HUDEP-2 (cell line): ENCODE measurements at regions not wholly inside any gene's neighbourhood (a gene's known extent, or its start where the extent isn't known, plus 50 kb on each side); places are given as distances from the start of the nearest gene placed in this dataset.

ENCODE experiments used
- DNase-seq, 76 experiments: peaks; one replicate each; lab custom pipeline; 2025; ENCODE audit not compliant: unreplicated experiment in 76 of 76; lab: John Stamatoyannopoulos, UW

GRCh38 chr18:51767293-51767692 is 569.8 kb upstream of the MEX3C start:
- DNase-seq = no peak

DNA sequence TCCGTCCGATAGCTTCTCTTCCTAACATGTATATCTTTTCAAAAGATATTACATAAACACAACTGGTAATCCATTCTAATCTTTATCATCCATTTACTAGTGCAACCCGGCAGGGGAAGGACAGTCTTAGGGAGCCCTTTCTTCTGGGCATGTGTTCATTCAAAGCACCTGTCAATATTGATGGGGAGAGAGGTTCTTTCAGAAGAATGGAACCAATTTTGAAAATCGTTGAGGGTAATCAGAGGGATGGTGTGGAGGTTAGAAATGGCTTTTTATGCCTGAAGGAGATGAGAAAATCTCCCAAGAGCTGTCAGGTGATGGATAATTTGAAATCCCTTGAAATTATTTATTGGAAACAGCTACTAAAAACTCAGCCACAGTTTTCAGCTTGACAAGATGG is 561.9 kb upstream of the DCC start:
- no peak for DNase-seq

GRCh38 chr18:51789871-51790270 is 550.1 kb upstream of the DCC start:
- DNase-seq = no peak

GRCh38 chr18:51801514-51801913 is 538.5 kb upstream of the DCC start:
- DNase-seq = no peak

DNA sequence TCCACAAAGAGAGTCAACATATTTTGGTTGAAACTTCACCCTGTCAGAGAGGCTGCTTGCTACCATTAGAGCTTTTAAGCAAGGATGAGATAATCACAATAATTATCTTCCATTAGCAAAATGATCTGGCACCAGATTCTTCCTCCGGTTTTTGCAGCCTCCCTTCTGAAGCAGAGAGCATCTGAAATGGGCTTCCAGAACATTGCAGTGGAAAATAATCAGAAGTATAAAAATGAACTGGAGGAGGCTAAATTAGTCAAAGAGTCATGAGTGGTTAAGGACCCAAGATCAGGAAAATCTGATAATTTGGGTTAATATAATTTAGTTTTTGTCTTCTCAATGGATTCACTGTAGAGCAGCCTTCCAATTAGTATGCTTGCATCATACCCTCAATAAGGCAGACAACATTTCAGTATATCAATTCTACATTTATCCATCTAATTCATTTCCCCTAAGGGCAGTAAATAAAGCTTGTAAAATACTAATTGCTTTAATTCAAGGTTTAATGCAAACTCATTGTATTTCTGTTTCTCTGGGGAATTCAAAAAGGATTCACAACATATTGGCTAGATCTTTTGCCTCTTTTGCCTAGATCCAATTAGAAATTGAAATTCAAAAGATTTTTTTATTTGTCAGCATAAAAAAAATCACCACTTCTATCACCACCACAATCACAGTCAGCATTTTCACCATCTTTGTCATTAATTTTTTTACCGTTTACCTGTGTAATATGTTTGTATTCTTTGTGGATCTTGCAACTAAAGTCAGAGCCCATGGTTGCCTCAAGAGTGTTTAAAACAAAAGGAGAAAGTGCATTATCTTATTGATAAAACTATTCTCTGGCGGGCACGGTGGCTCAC is 537.2 kb upstream of the DCC start:
- no peak for DNase-seq

DNA sequence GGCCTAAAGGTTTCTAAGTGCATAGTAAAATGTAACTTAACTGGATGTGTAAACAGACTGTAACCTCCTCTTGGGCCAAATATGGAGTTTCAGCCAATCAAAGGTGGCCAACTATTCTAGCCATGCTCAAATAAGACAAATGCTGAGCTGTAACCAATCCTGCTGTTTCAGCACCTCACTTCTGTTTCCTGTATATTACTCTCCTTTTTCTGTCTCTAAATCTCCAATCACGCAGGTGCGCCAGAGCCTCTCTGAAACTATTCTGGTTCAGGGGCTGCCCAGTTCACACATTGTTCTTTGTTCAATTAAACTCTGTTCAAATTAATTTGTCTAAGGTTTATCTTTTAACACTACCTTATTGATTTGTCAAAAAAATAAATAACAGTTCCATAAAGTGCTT is 532.7 kb upstream of the DCC start:
- no peak for DNase-seq

DNA sequence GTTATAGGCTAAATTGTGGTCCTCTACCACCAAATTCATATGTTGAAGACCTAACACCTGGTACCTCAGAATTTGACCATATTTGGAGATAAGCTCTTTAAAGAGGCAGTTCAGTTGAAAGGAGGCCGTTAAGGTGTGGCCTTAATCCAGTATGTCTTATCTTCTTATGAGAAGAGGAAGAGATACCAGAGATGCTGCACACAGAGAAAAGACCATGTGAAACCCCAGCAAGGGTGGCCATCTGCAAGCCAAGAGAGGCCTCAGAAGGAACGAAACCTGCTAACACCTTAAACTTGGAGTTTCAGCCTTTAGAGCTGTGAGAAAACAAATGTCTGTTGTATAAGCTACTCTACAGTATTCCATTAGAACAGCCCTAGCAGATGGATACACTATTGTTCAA is 528.1 kb upstream of the DCC start:
- no peak for DNase-seq

GRCh38 chr18:51813740-51814139 is 526.3 kb upstream of the DCC start:
- no peak for DNase-seq

GRCh38 chr18:51821610-51822009 is 518.4 kb upstream of the DCC start:
- no peak for DNase-seq

- DNase-seq = no peak
Measured at GRCh38 chr18:51824746-51825145, 515.3 kb upstream of the DCC start.

DNA sequence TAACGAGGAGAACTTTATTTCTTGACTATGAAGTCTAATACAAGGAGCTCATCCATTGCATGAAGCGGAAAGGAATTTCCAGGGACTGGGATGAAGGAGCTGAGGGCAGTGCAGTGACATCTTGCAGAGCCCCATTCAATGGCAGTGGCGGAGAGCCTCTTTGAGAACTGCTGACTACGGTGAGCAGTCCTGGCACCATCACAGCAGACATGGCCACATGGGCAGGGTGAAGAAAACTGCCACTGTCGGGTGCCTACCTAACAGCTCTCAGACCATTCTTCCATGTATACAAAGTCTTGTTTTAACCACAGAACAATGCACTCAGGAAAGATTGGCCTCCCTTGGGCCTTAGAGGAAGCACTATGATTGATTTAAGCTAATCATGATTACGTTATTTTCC is 506.1 kb upstream of the DCC start:
- DNase-seq = no peak

GRCh38 chr18:51848702-51849101 is 491.3 kb upstream of the DCC start:
- no peak for DNase-seq

DNA sequence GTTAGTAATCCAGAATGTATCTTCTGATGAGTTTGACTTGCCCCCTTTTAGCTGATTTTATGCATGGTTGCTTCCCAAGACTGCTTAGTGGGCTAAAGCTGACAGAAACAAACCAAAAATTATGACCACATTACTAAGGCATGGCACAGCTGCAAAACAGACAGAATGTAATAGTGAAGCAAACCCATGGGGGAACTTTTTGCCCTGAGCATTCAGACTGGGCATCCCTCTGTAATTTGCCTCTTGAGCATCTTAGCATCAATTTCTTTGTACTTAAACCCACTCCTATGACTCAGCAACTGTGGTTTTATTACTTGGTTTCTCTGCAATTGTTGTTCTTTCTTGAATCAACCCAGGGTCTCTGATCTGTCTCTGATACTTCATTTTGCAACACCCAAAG is 487.3 kb upstream of the DCC start:
- no peak for DNase-seq

GRCh38 chr18:51857989-51858388 is 482.0 kb upstream of the DCC start:
- DNase-seq = no peak

- DNase-seq = no peak
Measured at GRCh38 chr18:51861046-51861445, 479.0 kb upstream of the DCC start.

GRCh38 chr18:51862051-51862715 is 477.8 kb upstream of the DCC start:
- no peak for DNase-seq

DNA sequence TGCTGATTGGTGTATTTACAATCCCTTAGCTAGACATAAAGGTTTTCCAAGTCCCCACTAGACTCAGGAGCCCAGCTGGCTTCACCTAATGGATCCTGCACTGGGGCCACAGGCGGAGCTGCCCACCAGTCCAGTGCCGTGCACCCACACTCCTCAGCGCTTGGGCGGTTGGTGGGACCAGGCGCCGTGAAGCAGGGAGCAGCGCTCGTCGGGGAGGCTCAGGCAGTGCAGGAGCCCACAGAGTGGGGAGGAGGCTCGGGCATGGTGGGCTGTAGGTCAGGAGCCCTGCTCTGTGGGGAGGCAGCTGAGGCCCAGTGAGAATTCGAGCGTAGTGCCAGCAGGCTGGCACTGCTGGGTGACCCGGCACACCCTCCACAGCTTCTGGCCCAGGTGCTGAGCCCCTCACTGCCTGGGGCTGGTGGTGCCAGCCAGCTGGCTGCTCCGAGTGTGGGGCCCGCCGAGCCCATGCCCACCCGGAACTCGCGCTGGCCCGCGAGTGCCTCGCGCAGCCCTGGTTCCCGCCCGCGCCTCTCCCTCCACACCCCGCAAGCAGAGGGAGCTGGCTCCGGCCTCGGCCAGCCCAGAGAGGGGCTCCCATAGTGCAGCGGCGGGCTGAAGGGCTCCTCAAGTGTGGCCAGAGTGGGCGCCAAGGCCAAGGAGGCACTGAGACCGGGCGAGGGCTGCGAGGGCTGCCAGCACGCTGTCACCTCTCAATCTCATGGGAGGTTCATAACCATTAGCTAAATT is 475.6 kb upstream of the DCC start:
- no peak for DNase-seq

DNA sequence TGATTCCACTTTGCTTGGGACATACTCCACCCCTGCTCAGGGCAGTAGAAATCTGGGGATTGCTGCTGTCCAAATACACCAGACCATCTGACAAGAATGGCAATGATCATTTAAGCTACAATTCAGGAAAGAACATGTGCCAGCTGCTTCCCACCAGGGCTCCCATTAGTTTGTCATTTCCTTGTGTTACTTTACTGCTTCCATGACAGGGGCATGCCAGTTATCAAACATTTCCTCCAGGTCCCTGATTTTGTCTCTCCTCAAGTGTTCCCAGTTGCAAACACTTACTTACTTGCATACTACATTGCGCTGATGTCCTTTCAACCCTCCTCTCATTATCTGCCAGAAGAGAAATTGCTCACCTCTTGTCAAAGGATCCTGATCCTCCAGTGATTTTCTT is 474.5 kb upstream of the DCC start:
- no peak for DNase-seq

- peak in 3 of 76 experiments; percentile 0 to 4 (median 1) for DNase-seq
Measured at GRCh38 chr18:51867767-51868166, 472.2 kb upstream of the DCC start.

GRCh38 chr18:51878724-51879123 is 461.3 kb upstream of the DCC start:
- no peak for DNase-seq

GRCh38 chr18:51879329-51879728 is 460.7 kb upstream of the DCC start:
- no peak for DNase-seq

DNA sequence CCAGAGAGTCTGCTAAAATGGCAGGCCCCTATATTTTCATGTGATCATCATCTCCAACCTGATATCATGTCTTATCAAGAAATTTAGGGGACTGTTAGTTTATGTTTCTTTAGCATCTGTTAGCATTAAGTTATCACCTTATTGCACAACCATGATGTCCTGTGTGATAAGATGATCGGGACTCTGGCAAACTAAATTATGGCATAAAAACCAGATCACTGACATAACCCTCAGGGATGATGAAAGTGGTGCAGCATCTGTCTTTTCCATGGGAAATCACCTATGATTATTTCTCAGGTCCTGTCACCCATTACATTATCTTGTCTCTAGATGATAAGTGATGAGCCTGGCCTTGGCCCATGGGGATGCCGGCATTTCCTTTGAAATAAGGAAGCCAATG is 458.6 kb upstream of the DCC start:
- no peak for DNase-seq
